ENCODE measurements at regions not wholly inside any gene's neighbourhood (a gene's known extent, or its start where the extent isn't known, plus 50 kb on each side); places are given as distances from the start of the nearest gene placed in this dataset.
A peak's percentile ranks its signal among the peaks of the same experiment; 100 is the strongest.

- Histone ChIP-seq H3K9me3 (replicated peaks; ENCODE audit: control insufficient read depth, insufficient read depth, low read length) (no peaks in the 10 kb centered on the region), H3K79me2 (ENCODE audit: control insufficient read depth, insufficient read depth, low read length) (no peaks in the 10 kb centered on the region), H3K4me2 (ENCODE audit: control insufficient read depth, insufficient read depth) (no peak overlapping the region), H3K4me3 (no peak overlapping the region), H3K4me1 (ENCODE audit: control insufficient read depth, insufficient read depth, low read length) (no peaks in the 10 kb centered on the region), H3K27me3 (replicated peaks in 1 of 2; ENCODE audit: control insufficient read depth in 2 of 2, insufficient read depth in 2 of 2, low read length in 1 of 2) (no peaks in the 10 kb centered on the region), H3K9ac (ENCODE audit: control insufficient read depth, insufficient read depth, low read length) (no peak overlapping the region), H3K27ac (ENCODE audit: control insufficient read depth, insufficient read depth) (no peak overlapping the region), H3K36me3 (ENCODE audit: control insufficient read depth in 2 of 2, insufficient read depth in 2 of 2, low read length in 1 of 2) (no peaks in the 10 kb centered on the region), H2AFZ (ENCODE audit: control insufficient read depth, low read depth, low read length) (no peak overlapping the region), H4K20me1 (ENCODE audit: control insufficient read depth, insufficient read depth) (no peaks in the 10 kb centered on the region)
- TF ChIP-seq BCL3 (IDR thresholded peaks at IDR 0.05; ENCODE audit: borderline replicate concordance, insufficient read depth, low read depth, low read length, poor library complexity, severe bottlenecking) (no peak), ZNF207 (IDR thresholded peaks at IDR 0.05; ENCODE audit: borderline replicate concordance) (no peak), ZBTB40 (IDR thresholded peaks at IDR 0.05; ENCODE audit: borderline replicate concordance) (no peak), ETV6 (conservative IDR thresholded peaks at IDR 0.05 in 1 of 2, IDR thresholded peaks at IDR 0.05 in 1 of 2; ENCODE audit: borderline replicate concordance in 1 of 2, low read depth in 1 of 2) (0 out of 4 replicates have a peak, but pooled peaks of 1 of the 2 experiments have one; percentile 20), FOXK2 (IDR thresholded peaks at IDR 0.05) (no peak)
- no peak for DNase-seq (ENCODE audit: low read depth, low spot score)
- ChIA-PET RAD21 (ENCODE audit: unreplicated experiment) (no interaction called here), CTCF (no interaction called here), SMC1A (ENCODE audit: uncharacterized antibody, unreplicated experiment) (interaction anchor here (1.2 kb wide), 2 partner anchors 14 to 51 kb away, joined by 3 read pairs; no protein-coding TSS in a partner anchor), POLR2A (no interaction called here)
- in situ Hi-C loops (cut with MboI) = no loop called here
- intact Hi-C loops (cut with micrococcal nuclease; ENCODE audit: unreplicated experiment) = no loop called here
- no TSS peak for BruUV-seq (replicated peaks)
- FAIRE-seq = no peak
- ATAC-seq = no peak
These were observed 357.8 kb upstream of the PRMT6 start for GRCh38 chr1:106698660-106699059.

All from GM12878 (cell line).